H1 (cell line): ENCODE measurements at regions not wholly inside any gene's neighbourhood (a gene's known extent, or its start where the extent isn't known, plus 50 kb on each side); places are given as distances from the start of the nearest gene placed in this dataset.

Experiments used
- CTCF ChIA-PET: fragments of 300-600 bp; sonication (Branson Sonifier 250); formaldehyde crosslinking; loops from one replicate; lab custom pipeline; 2021; ENCODE audit not compliant: partially characterized antibody; lab: Charles Lee
- POLR2A ChIA-PET: fragments of 300-600 bp; sonication (Branson Sonifier 250); formaldehyde crosslinking; loops from one replicate; lab custom pipeline; 2021; ENCODE audit warnings: inconsistent platforms; ENCODE audit not compliant: partially characterized antibody; lab: Charles Lee
- DNase-seq, 2 experiments: peaks; one replicate each; pipeline versions ENCODE4 v3.0.0 to v3.0.0-alpha.2; 2010 to 2022; ENCODE audit warnings: low spot score in 2 of 2, low read depth in 1 of 2, mixed read lengths in 1 of 2
- FAIRE-seq: peaks from 2 replicates; lab custom pipeline; 2011; peaks lifted over from hg19 to GRCh38; lab: Jason Lieb, UNC
- H2AFZ ChIP-seq: 2 replicates; pipeline ENCODE4 v1.8.1; 2012; ENCODE audit warnings: low read length, inconsistent platforms
- H2AK5ac ChIP-seq: 2 replicates; pipeline ENCODE4 v1.6.1; 2013; ENCODE audit warnings: low read depth, low read length
- H2BK120ac ChIP-seq: replicated peaks from 2 replicates; pipeline ENCODE3; 2013; ENCODE audit warnings: low read depth, low read length, inconsistent platforms
- H2BK12ac ChIP-seq: 2 replicates; pipeline ENCODE4 v1.6.1; 2013; ENCODE audit warnings: low read depth, low read length
- H2BK15ac ChIP-seq: 2 replicates; pipeline ENCODE4 v1.6.1; 2013; ENCODE audit warnings: low read length
- H2BK20ac ChIP-seq: 2 replicates; pipeline ENCODE4 v1.6.1; 2013; ENCODE audit warnings: low read length
- H2BK5ac ChIP-seq: 2 replicates; pipeline ENCODE4 v1.6.1; 2013; ENCODE audit warnings: low read depth, low read length
- H3K14ac ChIP-seq: 2 replicates; pipeline ENCODE4 v1.6.1; 2013; ENCODE audit warnings: inconsistent platforms; ENCODE audit not compliant: insufficient read length
- H3K18ac ChIP-seq: 2 replicates; pipeline ENCODE4 v1.6.1; 2013; ENCODE audit warnings: low read length; ENCODE audit errors: extremely low read depth
- H3K23ac ChIP-seq: 2 replicates; pipeline ENCODE4 v1.6.1; 2013; ENCODE audit warnings: inconsistent platforms; ENCODE audit not compliant: insufficient read length
- H3K23me2 ChIP-seq: 2 replicates; pipeline ENCODE4 v1.6.1; 2013; ENCODE audit warnings: low read depth, low read length
- H3K27ac ChIP-seq: 2 replicates; pipeline ENCODE4 v1.6.1; 2011; ENCODE audit warnings: low read depth, low read length, inconsistent platforms
- H3K27me3 ChIP-seq, 4 experiments: replicated peaks in 1 of 4; 1 replicate in 1 of 4; 2 replicates in 3 of 4; pipeline versions ENCODE4 v1.6.1 to v1.8.1; 2011 to 2013; ENCODE audit warnings: low read length in 3 of 4, mild to moderate bottlenecking in 3 of 4, inconsistent platforms in 2 of 4, mixed read lengths in 2 of 4, moderate library complexity in 1 of 4; ENCODE audit not compliant: control insufficient read depth in 3 of 4, insufficient read depth in 3 of 4; ENCODE audit errors: extremely low read depth in 1 of 4
- H3K36me3 ChIP-seq, 4 experiments: 2 replicates each; pipeline versions ENCODE4 v1.6.1 to v1.8.1; 2011 to 2013; ENCODE audit warnings: mild to moderate bottlenecking in 4 of 4, low read length in 3 of 4, moderate library complexity in 2 of 4, control low read depth in 1 of 4, inconsistent platforms in 1 of 4; ENCODE audit not compliant: insufficient read depth in 4 of 4, control insufficient read depth in 2 of 4
- H3K4ac ChIP-seq: replicated peaks from 2 replicates; pipeline ENCODE3; 2013; ENCODE audit warnings: low read length, low read depth, mixed read lengths, inconsistent platforms; ENCODE audit not compliant: insufficient read length
- H3K4me1 ChIP-seq, 4 experiments: replicated peaks in 1 of 4; 1 replicate in 1 of 4; 2 replicates in 3 of 4; pipeline versions ENCODE4 v1.6.1 to v1.8.1; 2011 to 2013; ENCODE audit warnings: low read length in 3 of 4, inconsistent platforms in 2 of 4, mixed read lengths in 1 of 4; ENCODE audit not compliant: insufficient read depth in 4 of 4, control insufficient read depth in 3 of 4
- H3K4me2 ChIP-seq, 2 experiments: 2 replicates each; pipeline versions ENCODE4 v1.6.1 to v1.8.1; 2011 to 2013; ENCODE audit warnings: low read depth in 2 of 2, low read length in 2 of 2, control low read depth in 1 of 2, inconsistent platforms in 1 of 2, mild to moderate bottlenecking in 1 of 2; ENCODE audit not compliant: insufficient read depth in 1 of 2
- H3K4me3 ChIP-seq, 4 experiments: fragments of 200-600, 300-600 bp in 1 of 4; sonication (generic), shearing (Covaris generic), sonication (Bioruptor Twin) in 1 of 4; 2 replicates each; pipeline versions ENCODE4 v1.5.1 to v1.8.1; 2011 to 2016; ENCODE audit warnings: low read length in 4 of 4, low read depth in 3 of 4, control low read depth in 2 of 4, inconsistent platforms in 2 of 4, mild to moderate bottlenecking in 2 of 4, mixed read lengths in 1 of 4, moderate library complexity in 1 of 4; ENCODE audit not compliant: insufficient read depth in 2 of 4; ENCODE audit errors: extremely low read depth in 1 of 4
- H3K56ac ChIP-seq: replicated peaks from 2 replicates; pipeline ENCODE3; 2013; ENCODE audit warnings: low read depth, mild to moderate bottlenecking, mixed read lengths, low read length, inconsistent platforms; ENCODE audit not compliant: insufficient read length
- H3K79me1 ChIP-seq: 2 replicates; pipeline ENCODE4 v1.6.1; 2013; ENCODE audit warnings: low read depth, low read length, control low read depth
- H3K79me2 ChIP-seq, 2 experiments: 2 replicates each; pipeline versions ENCODE4 v1.6.1 to v1.8.1; 2012 to 2013; ENCODE audit warnings: low read length in 2 of 2, mild to moderate bottlenecking in 2 of 2, inconsistent platforms in 1 of 2; ENCODE audit not compliant: insufficient read depth in 2 of 2, control insufficient read depth in 1 of 2
- H3K9ac ChIP-seq, 4 experiments: replicated peaks in 1 of 4; 1 replicate in 1 of 4; 2 replicates in 3 of 4; pipeline versions ENCODE4 v1.6.1 to v1.8.1; 2011 to 2013; ENCODE audit warnings: low read depth in 3 of 4, low read length in 3 of 4, control low read depth in 2 of 4, mild to moderate bottlenecking in 2 of 4, moderate library complexity in 2 of 4, inconsistent platforms in 1 of 4; ENCODE audit errors: extremely low read depth in 1 of 4
- H3K9me3 ChIP-seq, 2 experiments: 2 replicates each; pipeline versions ENCODE4 v1.6.1 to v1.8.1; 2012 to 2013; ENCODE audit warnings: mild to moderate bottlenecking in 2 of 2, moderate library complexity in 2 of 2, control low read depth in 1 of 2, inconsistent platforms in 1 of 2, low read depth in 1 of 2, low read length in 1 of 2, mixed read lengths in 1 of 2; ENCODE audit not compliant: insufficient read depth in 2 of 2
- H4K20me1 ChIP-seq, 2 experiments: replicated peaks in 1 of 2; 2 replicates each; pipeline versions ENCODE3 to v1.8.1; 2011 to 2013; ENCODE audit warnings: inconsistent platforms in 2 of 2, low read length in 2 of 2, mild to moderate bottlenecking in 1 of 2; ENCODE audit not compliant: insufficient read depth in 2 of 2, control insufficient read depth in 1 of 2
- H4K5ac ChIP-seq: 2 replicates; pipeline ENCODE4 v1.6.1; 2013; ENCODE audit warnings: low read length, low read depth, mixed read lengths, inconsistent platforms; ENCODE audit not compliant: insufficient read length
- H4K8ac ChIP-seq: 2 replicates; pipeline ENCODE4 v1.8.0; 2013; ENCODE audit warnings: mild to moderate bottlenecking, moderate library complexity, low read length, inconsistent platforms; ENCODE audit not compliant: insufficient read depth; ENCODE audit errors: extremely low read depth
- H4K91ac ChIP-seq: replicated peaks from 2 replicates; pipeline ENCODE3; 2013; ENCODE audit warnings: low read length, mixed read lengths, inconsistent platforms; ENCODE audit not compliant: insufficient read length
- FOSL1 ChIP-seq: IDR thresholded peaks from 2 replicates; pipeline ENCODE4 v1.6.1; 2011; ENCODE audit warnings: mild to moderate bottlenecking, low read depth, low read length, moderate library complexity; ENCODE audit not compliant: insufficient read depth
- SP4 ChIP-seq: IDR thresholded peaks from 2 replicates; pipeline ENCODE4 v1.6.1; 2012; ENCODE audit warnings: low read length, inconsistent platforms
- SUZ12 ChIP-seq: fragments of 200-600 bp; sonication (generic); IDR thresholded peaks from 2 replicates; pipeline ENCODE4 v1.6.1; 2012; ENCODE audit warnings: mild to moderate bottlenecking, inconsistent platforms, low read length, moderate library complexity, mixed read lengths
- WGBS, 2 experiments: shearing (Covaris generic) in 1 of 2; methylation state at CpG; one replicate each; pipeline versions ENCODE4 v1.1.6 to v1.1.7; 2013 to 2015; ENCODE audit warnings: low lambda C conversion rate in 2 of 2, mixed read lengths in 2 of 2, inconsistent platforms in 1 of 2, low coverage in 1 of 2, missing lambda C conversion rate in 1 of 2; ENCODE audit not compliant: insufficient replicate concordance in 2 of 2, insufficient coverage in 1 of 2, insufficient read length in 1 of 2; ENCODE audit errors: extremely low coverage in 1 of 2, missing lambda C conversion rate in 1 of 2; 5-methylcytosine and 5-hydroxymethylcytosine counted together
- TF ChIP-seq, protein P1 (sequence below): IDR thresholded peaks from 2 replicates; pipeline ENCODE4 v1.6.1; 2011; ENCODE audit warnings: low read length, improper control_type of control experiment

DNA sequence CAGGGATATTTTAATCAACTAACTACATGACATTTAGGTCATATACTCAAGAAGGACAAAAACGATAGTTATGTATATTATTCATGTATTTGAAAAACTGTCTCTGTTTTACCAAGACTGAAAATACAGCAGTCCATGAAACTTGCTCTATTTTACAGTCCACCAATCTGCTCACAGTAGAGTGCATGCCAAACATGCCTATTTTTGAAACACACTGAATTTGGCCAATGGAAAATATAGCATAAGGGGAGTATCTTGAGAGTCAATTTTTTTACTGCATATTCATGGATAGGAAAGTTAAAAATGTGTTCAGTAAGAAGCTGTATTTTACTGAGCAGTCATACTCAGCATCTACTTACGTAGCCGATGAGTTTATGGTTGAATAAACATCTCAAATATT is 621.2 kb upstream of the CHORDC1 start:
- no peak overlapping the region for H2BK120ac ChIP-seq
- H3K79me2 ChIP-seq: no peaks in the 10 kb centered on the region
- no peak overlapping the region for H4K91ac ChIP-seq
- DNase-seq (no peak), FAIRE-seq (no peak)
- H3K4me2 ChIP-seq: no peak overlapping the region
- H3K9ac ChIP-seq: no peak overlapping the region
- H3K4ac ChIP-seq: no peak overlapping the region
- H3K23me2 ChIP-seq: no peaks in the 10 kb centered on the region
- H3K4me1 ChIP-seq: no peaks in the 10 kb centered on the region
- no peak overlapping the region for H2BK5ac ChIP-seq
- no peaks in the 10 kb centered on the region for H3K36me3 ChIP-seq
- H3K4me3 ChIP-seq: no peak overlapping the region
- H2BK15ac ChIP-seq: no peak overlapping the region
- H2AFZ ChIP-seq: no peak overlapping the region
- no peak overlapping the region for H2BK12ac ChIP-seq
- no peak overlapping the region for H4K8ac ChIP-seq
- no peak overlapping the region for H3K14ac ChIP-seq
- H2BK20ac ChIP-seq: no peak overlapping the region
- no peak overlapping the region for H3K23ac ChIP-seq
- no peaks in the 10 kb centered on the region for H3K79me1 ChIP-seq
- POLR2A ChIA-PET: no interaction called here
- 91% methylated on average over 3 of the region's 3 CpGs; no CpG with 5 or more reads in 1 of the 2 experiments for WGBS, 2 experiments
- no peak overlapping the region for H3K18ac ChIP-seq
- H2AK5ac ChIP-seq: no peak overlapping the region
- no peaks in the 10 kb centered on the region for H3K9me3 ChIP-seq
- CTCF ChIA-PET: no interaction called here
- H3K27me3 ChIP-seq: no peaks in the 10 kb centered on the region
- no peak overlapping the region for H3K56ac ChIP-seq
- H3K27ac ChIP-seq: no peak overlapping the region
- H4K5ac ChIP-seq: no peak overlapping the region
- H4K20me1 ChIP-seq: no peaks in the 10 kb centered on the region
- TF ChIP-seq FOSL1: no peak
- no peak for TF ChIP-seq SP4
- no peak for TF ChIP-seq SUZ12
- TF ChIP-seq, protein P1, sequence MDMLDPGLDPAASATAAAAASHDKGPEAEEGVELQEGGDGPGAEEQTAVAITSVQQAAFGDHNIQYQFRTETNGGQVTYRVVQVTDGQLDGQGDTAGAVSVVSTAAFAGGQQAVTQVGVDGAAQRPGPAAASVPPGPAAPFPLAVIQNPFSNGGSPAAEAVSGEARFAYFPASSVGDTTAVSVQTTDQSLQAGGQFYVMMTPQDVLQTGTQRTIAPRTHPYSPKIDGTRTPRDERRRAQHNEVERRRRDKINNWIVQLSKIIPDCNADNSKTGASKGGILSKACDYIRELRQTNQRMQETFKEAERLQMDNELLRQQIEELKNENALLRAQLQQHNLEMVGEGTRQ: no peak
